Body of pancreas (tissue), 4 donors: ENCODE measurements at regions not wholly inside any gene's neighbourhood (a gene's known extent, or its start where the extent isn't known, plus 50 kb on each side); places are given as distances from the start of the nearest gene placed in this dataset.

Source experiments
- POLR2A ChIP-seq, 3 donors: fragments of 450-650 bp; IDR thresholded peaks; one replicate each; pipeline ENCODE4 v1.6.1; 2016; ENCODE audit warnings: antibody characterized with exemption in 3 of 3, mild to moderate bottlenecking in 2 of 3
- TF ChIP-seq, protein P1 (sequence below), 7 experiments: fragments of 450-650 bp in 4 of 7; fragments of 200-600 bp in 3 of 7; sonication (generic) in 3 of 7; IDR thresholded peaks; one replicate each; pipeline ENCODE4 v1.5.1; 2016 to 2019; ENCODE audit warnings: antibody characterized with exemption in 7 of 7

DNA sequence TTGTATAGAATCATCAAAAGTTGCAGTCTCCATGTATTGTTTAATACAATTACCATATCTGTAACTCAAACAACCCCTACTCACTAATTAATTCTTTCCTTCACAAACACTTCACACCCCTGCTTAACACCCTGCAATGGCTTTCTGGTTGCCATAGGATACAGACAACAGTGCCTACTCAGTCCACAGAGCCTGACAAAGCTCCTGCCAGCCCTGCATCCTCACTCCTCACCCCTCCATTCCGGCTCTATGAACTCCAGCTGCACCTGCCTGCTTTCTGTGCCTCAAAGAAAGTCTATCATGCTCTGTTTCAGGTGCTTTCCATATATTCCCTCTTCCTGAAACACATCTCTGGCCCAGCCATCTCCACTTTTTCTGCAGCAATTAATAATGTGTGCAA lies 253.4 kb downstream of the HACE1 start:
- TF ChIP-seq POLR2A (IDR thresholded peaks at IDR 0.05): no peak
- TF ChIP-seq, protein P1, sequence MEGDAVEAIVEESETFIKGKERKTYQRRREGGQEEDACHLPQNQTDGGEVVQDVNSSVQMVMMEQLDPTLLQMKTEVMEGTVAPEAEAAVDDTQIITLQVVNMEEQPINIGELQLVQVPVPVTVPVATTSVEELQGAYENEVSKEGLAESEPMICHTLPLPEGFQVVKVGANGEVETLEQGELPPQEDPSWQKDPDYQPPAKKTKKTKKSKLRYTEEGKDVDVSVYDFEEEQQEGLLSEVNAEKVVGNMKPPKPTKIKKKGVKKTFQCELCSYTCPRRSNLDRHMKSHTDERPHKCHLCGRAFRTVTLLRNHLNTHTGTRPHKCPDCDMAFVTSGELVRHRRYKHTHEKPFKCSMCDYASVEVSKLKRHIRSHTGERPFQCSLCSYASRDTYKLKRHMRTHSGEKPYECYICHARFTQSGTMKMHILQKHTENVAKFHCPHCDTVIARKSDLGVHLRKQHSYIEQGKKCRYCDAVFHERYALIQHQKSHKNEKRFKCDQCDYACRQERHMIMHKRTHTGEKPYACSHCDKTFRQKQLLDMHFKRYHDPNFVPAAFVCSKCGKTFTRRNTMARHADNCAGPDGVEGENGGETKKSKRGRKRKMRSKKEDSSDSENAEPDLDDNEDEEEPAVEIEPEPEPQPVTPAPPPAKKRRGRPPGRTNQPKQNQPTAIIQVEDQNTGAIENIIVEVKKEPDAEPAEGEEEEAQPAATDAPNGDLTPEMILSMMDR (IDR thresholded peaks at IDR 0.05): no peak
